GM23338 (cell line): ENCODE measurements at regions not wholly inside any gene's neighbourhood (a gene's known extent, or its start where the extent isn't known, plus 50 kb on each side); places are given as distances from the start of the nearest gene placed in this dataset.

ENCODE experiments used
- ATAC-seq: fragments of 200-7000 bp; cut with Tn5 transposase; 3 replicates; pipeline ENCODE4 v1.9.1; 2020
- DNase-seq: peaks from one replicate; pipeline ENCODE4 v3.0.0-alpha.2; 2015; ENCODE audit warnings: low spot score
- H2AFZ ChIP-seq: fragments of 200-600 bp; sonication (generic); 2 replicates; pipeline ENCODE4 v1.8.0; 2016; ENCODE audit warnings: antibody characterized with exemption, mild to moderate bottlenecking, moderate library complexity
- H3F3A ChIP-seq: fragments of 200-600 bp; sonication (generic); replicated peaks from 2 replicates; pipeline ENCODE4 v1.8.0; 2017; ENCODE audit warnings: antibody characterized with exemption, mixed run types, low read depth
- H3K27ac ChIP-seq: fragments of 200-600 bp; sonication (generic); 2 replicates; pipeline ENCODE4 v1.6.1; 2016; ENCODE audit warnings: low read depth
- H3K27me3 ChIP-seq: fragments of 200-600 bp; sonication (generic); 2 replicates; pipeline ENCODE4 v1.8.0; 2016; ENCODE audit warnings: mild to moderate bottlenecking, mixed run types, moderate library complexity; ENCODE audit not compliant: insufficient read depth
- H3K36me3 ChIP-seq: fragments of 200-600 bp; sonication (generic); 2 replicates; pipeline ENCODE4 v1.8.0; 2016; ENCODE audit warnings: mild to moderate bottlenecking; ENCODE audit not compliant: insufficient read depth
- H3K4me1 ChIP-seq: fragments of 200-600 bp; sonication (generic); 2 replicates; pipeline ENCODE4 v1.8.0; 2016; ENCODE audit warnings: mild to moderate bottlenecking, moderate library complexity; ENCODE audit not compliant: insufficient read depth
- H3K4me2 ChIP-seq: fragments of 200-600 bp; sonication (generic); 2 replicates; pipeline ENCODE4 v1.7.1; 2017; ENCODE audit warnings: mixed run types
- H3K4me3 ChIP-seq: fragments of 200-600 bp; sonication (generic); 2 replicates; pipeline ENCODE4 v1.6.1; 2016; ENCODE audit warnings: mixed run types
- H3K79me2 ChIP-seq: fragments of 200-600 bp; sonication (generic); replicated peaks from 2 replicates; pipeline ENCODE4 v1.8.0; 2017; ENCODE audit warnings: mild to moderate bottlenecking; ENCODE audit not compliant: insufficient read depth
- H3K9me2 ChIP-seq: fragments of 200-600 bp; sonication (generic); 2 replicates; pipeline ENCODE4 v1.8.0; 2017; ENCODE audit not compliant: insufficient read depth
- H4K20me1 ChIP-seq: fragments of 200-600 bp; sonication (generic); replicated peaks from 2 replicates; pipeline ENCODE4 v1.8.0; 2017; ENCODE audit warnings: mild to moderate bottlenecking; ENCODE audit not compliant: insufficient read depth
- H3K27ac Mint-ChIP-seq: 2 replicates; pipeline ENCODE4 v1.8.0; 2020; ENCODE audit warnings: inconsistent platforms, mild to moderate bottlenecking, moderate library complexity, mixed read lengths
- H3K27me3 Mint-ChIP-seq: 3 replicates; pipeline ENCODE4 v1.8.0; 2022; ENCODE audit warnings: low read depth, mild to moderate bottlenecking, moderate library complexity, mixed read lengths, inconsistent platforms; ENCODE audit not compliant: insufficient read depth, poor library complexity
- H3K36me3 Mint-ChIP-seq: 3 replicates; pipeline ENCODE4 v1.8.0; 2021; ENCODE audit warnings: low read depth, mild to moderate bottlenecking, inconsistent platforms, moderate library complexity, mixed read lengths
- H3K4me1 Mint-ChIP-seq: 3 replicates; pipeline ENCODE4 v1.8.0; 2020; ENCODE audit warnings: mild to moderate bottlenecking, inconsistent platforms, mixed read lengths
- H3K4me3 Mint-ChIP-seq: 3 replicates; pipeline ENCODE4 v1.8.0; 2021; ENCODE audit warnings: moderate library complexity, mild to moderate bottlenecking, inconsistent platforms, mixed read lengths
- H3K9me3 Mint-ChIP-seq: 3 replicates; pipeline ENCODE4 v1.8.0; 2020; ENCODE audit warnings: moderate library complexity, mild to moderate bottlenecking, inconsistent platforms, mixed read lengths
- CREB1 ChIP-seq: fragments of 250-450 bp; sonication (Bioruptor Pico); IDR thresholded peaks from 2 replicates; pipeline ENCODE4 v1.5.0; 2020; ENCODE audit warnings: low read depth, mild to moderate bottlenecking, moderate library complexity
- CTCF ChIP-seq, 2 experiments: fragments of 200-600 bp in 1 of 2; sonication (generic) in 1 of 2; conservative IDR thresholded peaks; 2 replicates each; pipeline versions ENCODE4 v1.5.1 to v1.6.1; 2016 to 2017; ENCODE audit warnings: antibody characterized with exemption in 2 of 2, low read depth in 2 of 2, mild to moderate bottlenecking in 2 of 2, moderate library complexity in 1 of 2
- EZH2 ChIP-seq: fragments of 200-600 bp; sonication (generic); IDR thresholded peaks from one replicate; pipeline ENCODE4 v1.8.0; 2017; ENCODE audit warnings: antibody characterized with exemption, mild to moderate bottlenecking, low read depth; ENCODE audit not compliant: unreplicated experiment
- NANOG ChIP-seq: IDR thresholded peaks from 2 replicates; pipeline ENCODE4 v1.6.1; 2016; ENCODE audit warnings: antibody characterized with exemption, borderline replicate concordance
- POLR2AphosphoS5 ChIP-seq: IDR thresholded peaks from 2 replicates; pipeline ENCODE4 v1.6.1; 2016; ENCODE audit warnings: antibody characterized with exemption, low read depth
- REST ChIP-seq: IDR thresholded peaks from one replicate; pipeline ENCODE4 v1.6.1; 2018; ENCODE audit warnings: antibody characterized with exemption; ENCODE audit not compliant: unreplicated experiment
- STAT1 ChIP-seq: IDR thresholded peaks from one replicate; pipeline ENCODE4 v1.6.1; 2016; ENCODE audit warnings: antibody characterized with exemption; ENCODE audit not compliant: unreplicated experiment
- ZNF331 ChIP-seq: fragments of 250-450 bp; sonication (Bioruptor Pico); IDR thresholded peaks from 2 replicates; pipeline ENCODE4 v1.5.0; 2020; ENCODE audit warnings: low read depth, mild to moderate bottlenecking, moderate library complexity
- ZNF462 ChIP-seq: fragments of 250-450 bp; sonication (Bioruptor Pico); IDR thresholded peaks from 2 replicates; pipeline ENCODE4 v1.5.0; 2020; ENCODE audit warnings: mild to moderate bottlenecking, moderate library complexity
- TF ChIP-seq, protein P1 (sequence below): IDR thresholded peaks from 2 replicates; pipeline ENCODE4 v1.6.1; 2016; ENCODE audit warnings: antibody characterized with exemption

- Mint-ChIP-seq H3K4me3 (no peak overlapping the region), H3K27me3 (no peaks in the 10 kb centered on the region), H3K4me1 (no peaks in the 10 kb centered on the region), H3K9me3 (peaks cover 4% of the 10 kb centered on the region; the same call in 1 of the 3 replicates), H3K27ac (no peak overlapping the region), H3K36me3 (no peaks in the 10 kb centered on the region)
- H3F3A ChIP-seq: no peaks in the 10 kb centered on the region
- no peaks in the 10 kb centered on the region for H4K20me1 ChIP-seq
- H3K9me2 ChIP-seq: no peaks in the 10 kb centered on the region
- H3K4me1 ChIP-seq: peaks cover 4% of the 10 kb centered on the region; the same call in 1 of the 2 replicates
- H3K4me3 ChIP-seq: no peak overlapping the region
- no peak overlapping the region for H2AFZ ChIP-seq
- H3K4me2 ChIP-seq: no peak overlapping the region
- H3K27ac ChIP-seq: no peak overlapping the region
- peak; percentile 1 for DNase-seq
- no peaks in the 10 kb centered on the region for H3K79me2 ChIP-seq
- H3K27me3 ChIP-seq: no peaks in the 10 kb centered on the region
- TF ChIP-seq POLR2AphosphoS5 (no peak), ZNF462 (CRISPR knock-in tag) (no peak), CTCF (conservative IDR thresholded peaks at IDR 0.05; ENCODE audit: low read depth in 2 of 2) (no peak), ZNF331 (CRISPR knock-in tag) (no peak), CREB1 (no peak), EZH2 (no peak), STAT1 (no peak), REST (no peak), NANOG (no peak)
- TF ChIP-seq, protein P1, sequence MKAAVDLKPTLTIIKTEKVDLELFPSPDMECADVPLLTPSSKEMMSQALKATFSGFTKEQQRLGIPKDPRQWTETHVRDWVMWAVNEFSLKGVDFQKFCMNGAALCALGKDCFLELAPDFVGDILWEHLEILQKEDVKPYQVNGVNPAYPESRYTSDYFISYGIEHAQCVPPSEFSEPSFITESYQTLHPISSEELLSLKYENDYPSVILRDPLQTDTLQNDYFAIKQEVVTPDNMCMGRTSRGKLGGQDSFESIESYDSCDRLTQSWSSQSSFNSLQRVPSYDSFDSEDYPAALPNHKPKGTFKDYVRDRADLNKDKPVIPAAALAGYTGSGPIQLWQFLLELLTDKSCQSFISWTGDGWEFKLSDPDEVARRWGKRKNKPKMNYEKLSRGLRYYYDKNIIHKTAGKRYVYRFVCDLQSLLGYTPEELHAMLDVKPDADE: no peak
- no peak for ATAC-seq
- no peaks in the 10 kb centered on the region for H3K36me3 ChIP-seq
Measured at GRCh38 chrX:8278557-8278956, 107.5 kb upstream of the VCX2 start.
